ENCODE measurements at regions not wholly inside any gene's neighbourhood (a gene's known extent, or its start where the extent isn't known, plus 50 kb on each side); places are given as distances from the start of the nearest gene placed in this dataset.

DNA sequence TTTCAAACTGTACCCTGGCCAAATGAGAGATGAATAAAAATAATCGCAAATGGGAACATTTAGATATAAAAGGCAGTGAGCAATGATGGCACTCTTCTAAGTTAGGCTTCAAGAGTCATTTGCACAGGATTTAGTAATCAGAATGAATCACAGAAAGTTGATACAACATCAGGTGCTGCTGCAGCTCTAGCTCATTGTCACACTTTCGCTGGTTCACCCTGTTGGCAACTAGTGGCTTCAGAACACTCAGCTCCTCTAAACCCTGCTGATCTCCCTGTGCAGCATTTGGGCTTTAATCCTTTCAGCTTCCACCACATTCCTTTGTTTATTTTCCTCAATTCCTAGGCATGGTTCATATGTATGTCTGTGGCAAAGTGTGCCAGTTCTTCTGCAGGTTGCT lies 2071.2 kb upstream of the CDH6 start:
- no peak for DNase-seq (ENCODE audit: low spot score)

DNA sequence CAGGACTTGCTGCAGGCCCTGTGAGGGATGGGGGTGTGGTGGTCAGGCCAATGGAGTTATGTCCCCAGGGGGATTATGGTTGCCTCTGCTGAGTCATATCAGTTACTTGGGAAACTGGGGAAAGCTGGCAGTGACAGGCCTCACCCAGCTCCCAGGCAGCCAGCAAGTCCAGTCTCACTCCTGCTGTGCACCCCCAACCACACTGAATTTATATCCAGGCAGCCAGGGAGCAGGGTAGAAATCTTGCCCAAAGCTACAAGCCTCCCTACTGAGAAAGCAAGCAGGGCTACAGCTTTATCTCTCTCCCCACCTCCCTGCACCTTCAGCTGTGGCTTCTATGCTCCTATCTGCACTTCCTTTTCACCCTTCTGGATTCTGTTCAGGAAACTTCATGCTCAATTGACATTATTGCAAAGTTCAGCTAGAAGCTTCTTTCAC lies 2076.0 kb upstream of the CDH9 start:
- DNase-seq (ENCODE audit: low spot score): no peak

DNA sequence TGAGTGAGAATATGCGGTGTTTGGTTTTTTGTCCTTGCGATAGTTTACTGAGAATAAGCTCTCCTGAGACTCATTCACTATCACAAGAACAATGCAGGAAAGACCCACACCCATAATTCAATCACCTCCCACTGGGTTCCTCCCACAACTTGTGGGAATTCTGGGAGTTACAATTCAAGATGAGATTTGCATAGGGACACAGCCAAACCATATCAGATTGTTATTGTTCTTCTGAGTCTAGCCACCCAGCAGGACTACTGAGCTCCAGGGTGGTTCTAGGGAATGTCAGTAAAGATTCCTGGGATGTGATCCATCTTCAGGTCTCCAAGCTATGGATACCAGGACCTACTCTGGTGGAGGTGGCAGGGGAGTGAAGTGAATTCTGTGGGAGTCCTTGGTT lies 2075.1 kb upstream of the CDH9 start:
- no peak for DNase-seq (ENCODE audit: low spot score)

DNA sequence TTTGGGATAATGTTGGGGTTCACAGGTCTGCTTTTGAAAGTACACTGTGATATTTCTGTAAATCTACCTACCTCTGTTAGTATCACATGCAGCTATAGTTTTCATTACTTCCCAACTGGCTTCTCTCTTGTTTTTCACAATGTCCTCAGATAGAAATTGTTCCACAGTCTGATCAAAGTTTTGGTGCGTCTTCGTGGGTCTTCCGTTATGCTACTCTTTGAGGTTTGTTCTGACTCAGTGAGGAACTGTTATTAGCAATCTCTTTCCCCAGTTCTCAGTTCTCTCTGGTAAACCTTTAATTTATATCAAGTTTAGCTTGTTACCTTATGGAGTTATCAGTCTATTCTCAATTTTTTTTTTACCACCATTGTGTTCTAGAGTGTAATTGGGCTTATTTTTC lies 2061.2 kb upstream of the CDH9 start:
- DNase-seq (ENCODE audit: low spot score): no peak

DNA sequence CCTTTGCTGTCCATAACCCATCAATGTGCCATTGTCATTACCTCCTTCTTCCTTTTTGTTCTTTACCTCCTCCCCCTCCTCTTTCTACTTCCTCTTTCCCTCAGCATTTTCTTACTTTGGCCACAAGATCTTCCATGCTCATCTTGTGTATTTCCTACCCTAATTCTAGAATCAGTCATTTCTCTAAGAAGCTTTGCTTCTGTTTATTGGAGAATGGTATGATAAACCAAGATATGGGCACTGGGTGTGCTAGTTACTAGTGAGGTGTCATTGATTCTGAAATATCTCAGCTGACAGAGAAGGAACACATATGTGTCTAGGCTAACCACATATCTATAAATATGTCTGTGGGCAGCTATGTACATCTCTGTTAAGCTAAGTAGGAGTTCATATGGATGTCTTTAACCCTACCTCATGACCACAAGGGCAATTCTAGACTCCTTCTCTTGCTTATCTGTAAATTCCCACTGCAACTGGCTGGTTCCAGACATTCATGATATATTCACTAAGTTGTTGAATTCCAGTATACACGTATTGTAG lies 2051.3 kb upstream of the CDH9 start:
- no peak for DNase-seq (ENCODE audit: low spot score)

DNA sequence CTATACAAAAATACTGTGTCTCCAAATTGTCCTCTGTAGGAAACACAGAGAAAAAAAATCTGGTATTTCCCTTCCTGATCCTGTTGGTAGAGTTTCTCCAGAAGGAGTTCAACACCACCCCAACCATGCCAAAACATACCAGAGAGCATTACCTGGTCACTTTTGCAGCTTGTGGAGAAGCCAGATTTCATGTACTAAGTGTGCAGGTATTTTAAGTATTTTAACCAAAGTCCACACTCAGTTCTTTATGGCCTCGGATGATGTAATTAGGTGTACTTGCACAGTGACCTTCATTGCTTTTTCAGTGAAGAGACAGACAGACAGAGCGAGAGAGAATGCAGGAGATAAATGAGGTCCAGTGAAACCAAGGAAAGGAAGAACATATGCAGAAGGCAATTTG lies 2046.8 kb upstream of the CDH9 start:
- DNase-seq (ENCODE audit: low spot score): no peak

DNA sequence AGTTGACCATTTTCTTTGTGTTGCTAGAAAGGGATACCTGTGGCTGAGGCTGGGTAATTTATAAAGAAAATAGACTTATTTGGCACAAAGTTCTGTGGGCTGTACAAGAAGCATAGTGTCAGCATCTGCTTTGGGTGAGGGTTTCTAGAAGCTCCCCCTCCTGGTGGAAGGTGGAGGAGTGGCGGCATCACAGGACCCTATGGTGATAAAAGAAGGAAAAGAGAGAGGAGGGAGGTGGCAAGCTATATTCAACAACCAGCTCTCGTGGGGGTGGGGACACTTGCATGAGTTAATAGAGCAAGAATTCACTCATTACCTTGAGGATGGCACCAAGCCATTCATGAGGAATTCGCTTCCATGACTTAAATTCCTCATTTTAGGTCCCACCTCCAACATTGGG lies 2041.4 kb upstream of the CDH9 start:
- no peak for DNase-seq (ENCODE audit: low spot score)

DNA sequence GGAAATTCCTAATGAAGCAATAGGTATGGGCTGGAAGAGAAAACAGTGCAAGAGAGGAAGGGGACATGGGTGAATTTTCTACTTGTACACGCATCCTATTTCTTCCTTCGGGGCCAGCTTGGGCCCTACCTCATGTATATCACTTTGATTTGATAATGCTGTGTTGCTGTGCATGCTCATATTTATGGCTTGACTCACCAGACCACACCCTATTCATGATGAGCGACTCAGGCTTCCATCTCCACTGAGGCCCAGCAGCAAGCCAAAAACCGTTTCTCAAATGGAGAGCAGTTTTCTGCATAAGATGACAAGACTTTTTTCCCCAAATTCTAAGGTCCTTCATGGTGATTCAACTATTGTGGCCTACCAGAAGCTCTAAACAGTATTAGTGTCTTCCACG lies 2039.1 kb upstream of the CDH9 start:
- no peak for DNase-seq (ENCODE audit: low spot score)

DNA sequence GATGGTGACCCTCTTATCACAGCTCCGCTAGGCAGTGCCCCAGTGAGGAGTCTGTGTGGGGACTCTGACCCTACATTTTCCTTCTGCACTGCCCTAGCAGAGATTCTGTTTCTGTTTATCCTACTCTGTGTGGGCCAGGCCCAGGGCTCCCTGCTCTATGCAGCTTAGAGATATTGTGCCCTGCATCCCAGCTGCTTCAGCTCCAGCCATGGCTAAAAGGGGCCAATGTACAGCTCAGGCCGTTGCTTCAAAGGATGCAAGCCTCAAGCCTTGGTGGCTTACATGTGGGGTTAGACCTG lies 2030.7 kb upstream of the CDH9 start:
- DNase-seq (ENCODE audit: low spot score): no peak

DNA sequence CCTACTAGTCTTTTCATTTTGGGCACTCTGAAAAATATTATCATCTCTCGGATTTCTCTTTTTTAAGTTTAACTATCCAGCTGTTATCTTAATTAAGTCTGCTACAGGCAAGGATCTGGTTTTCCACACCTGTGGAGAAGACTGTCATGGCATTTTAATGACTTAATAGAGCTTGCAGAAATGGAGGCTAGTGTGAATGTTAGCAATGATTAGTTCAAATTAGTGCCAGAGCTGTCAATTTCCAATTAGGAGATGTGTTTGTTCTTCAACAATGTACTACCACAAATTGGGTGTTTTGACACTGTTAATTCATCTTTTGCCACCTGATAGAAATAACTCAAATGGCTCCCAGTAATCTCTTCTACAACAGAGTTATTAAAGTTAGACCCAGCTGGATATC lies 2023.0 kb upstream of the CDH9 start:
- DNase-seq (ENCODE audit: low spot score): no peak

DNA sequence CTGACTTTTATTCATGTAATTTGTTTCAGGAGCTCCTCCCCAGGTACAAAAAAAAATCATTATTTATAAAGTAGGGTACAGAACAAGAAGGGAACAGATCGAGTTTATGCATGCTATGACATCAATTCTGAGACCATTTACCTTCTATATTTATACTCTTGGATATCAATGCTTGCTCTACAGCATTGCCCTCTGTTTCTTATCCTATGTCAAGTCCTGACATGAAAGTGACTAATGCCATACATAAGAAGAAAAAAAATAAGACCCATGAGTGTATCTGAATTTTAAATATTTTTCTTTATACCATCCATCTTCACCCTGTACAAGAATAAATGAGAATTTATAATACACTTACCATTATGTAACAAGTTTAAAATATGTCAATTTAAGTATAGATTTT lies 2016.3 kb upstream of the CDH9 start:
- no peak for DNase-seq (ENCODE audit: low spot score)

DNA sequence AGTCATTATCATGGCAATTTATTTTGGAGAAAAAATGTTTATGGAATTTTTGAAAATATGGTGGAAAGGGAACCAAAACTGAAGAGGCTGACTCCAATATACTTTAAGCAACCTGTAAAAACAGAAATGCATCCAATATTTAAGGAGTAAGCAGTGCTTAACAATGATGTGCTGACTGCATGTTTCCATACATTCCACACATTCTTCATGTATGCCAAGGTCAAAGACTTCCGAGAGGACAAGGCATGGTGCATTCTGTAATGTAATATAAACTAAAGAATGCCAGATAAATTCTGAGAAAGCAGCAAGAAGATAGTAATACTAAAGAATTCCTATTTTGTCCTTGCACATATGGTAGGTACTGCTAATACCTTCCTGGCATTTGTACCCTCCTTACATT lies 2015.9 kb upstream of the CDH9 start:
- DNase-seq (ENCODE audit: low spot score): no peak

DNA sequence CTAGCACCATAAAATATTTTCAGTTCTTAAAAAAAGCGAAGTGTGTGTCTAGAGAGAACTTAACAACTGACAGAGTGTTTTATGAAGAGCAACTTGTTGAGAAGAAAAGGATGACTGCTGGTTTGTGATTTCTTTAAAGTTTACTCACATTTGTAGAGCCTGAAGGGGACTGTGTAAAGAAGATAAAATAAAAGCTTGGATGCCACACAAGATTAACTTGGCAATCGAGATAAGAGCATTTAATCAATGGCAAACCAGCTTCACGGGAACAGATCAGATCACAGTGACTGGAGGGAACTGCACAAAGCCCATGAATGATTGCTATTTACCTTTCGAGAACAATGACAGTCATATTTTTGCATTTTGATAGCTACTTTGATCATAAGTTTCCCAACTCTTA lies 2013.1 kb upstream of the CDH9 start:
- DNase-seq (ENCODE audit: low spot score): no peak

DNA sequence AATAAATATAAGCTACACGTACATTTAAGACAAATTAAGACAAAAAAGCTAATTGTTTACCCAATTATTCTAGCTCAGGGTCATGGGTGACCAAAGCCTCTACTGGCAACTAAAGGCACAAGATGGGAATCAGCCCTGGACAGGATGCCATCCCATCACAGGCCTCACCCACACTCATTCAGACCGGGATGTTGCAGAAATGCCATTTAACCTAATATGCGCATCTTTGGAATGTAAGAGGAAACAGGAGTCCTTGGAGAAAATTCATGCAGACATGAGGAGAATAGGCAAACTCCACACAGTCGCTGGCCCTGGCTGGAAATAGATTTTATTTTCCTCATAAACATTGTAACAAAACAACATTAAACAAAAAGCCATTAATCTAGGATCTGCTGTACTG lies 2003.8 kb upstream of the CDH9 start:
- no peak for DNase-seq (ENCODE audit: low spot score)

DNA sequence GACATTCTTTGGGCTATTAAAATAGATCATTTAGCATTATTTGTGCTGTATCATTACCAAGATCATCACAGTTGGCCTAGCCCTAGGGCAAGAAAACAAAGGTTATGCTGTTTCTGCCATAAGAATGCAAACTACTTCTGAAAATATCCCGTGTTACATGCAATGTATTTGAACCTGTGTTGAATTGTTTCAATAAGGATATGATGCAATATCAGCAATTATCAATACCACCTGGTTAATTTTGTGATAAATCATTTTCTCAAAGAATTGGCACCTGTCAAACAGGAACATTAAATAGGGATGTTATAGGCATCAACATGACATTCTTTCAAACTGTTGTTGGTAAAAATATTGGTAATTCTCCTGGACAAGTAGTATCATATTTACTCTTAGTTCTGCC lies 2002.0 kb upstream of the CDH9 start:
- no peak for DNase-seq (ENCODE audit: low spot score)

DNA sequence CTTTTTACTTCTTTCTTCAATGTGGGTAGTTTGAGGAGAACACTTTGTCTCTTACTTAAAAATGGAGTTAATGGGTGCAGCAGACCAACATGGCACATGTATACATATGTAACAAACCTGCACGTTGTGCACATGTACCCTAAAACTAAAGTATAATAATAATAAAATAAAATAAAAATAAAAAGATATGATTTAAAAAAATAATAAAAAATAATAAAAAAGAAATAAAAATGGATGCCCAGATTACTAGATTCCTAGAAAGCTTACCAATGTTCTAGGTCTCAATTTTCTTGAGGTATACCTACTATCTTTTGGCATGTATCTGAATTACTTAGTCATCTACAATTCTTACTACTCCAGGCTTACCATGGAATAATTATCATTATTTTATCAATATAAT lies 2001.6 kb upstream of the CDH9 start:
- DNase-seq (ENCODE audit: low spot score): no peak

DNA sequence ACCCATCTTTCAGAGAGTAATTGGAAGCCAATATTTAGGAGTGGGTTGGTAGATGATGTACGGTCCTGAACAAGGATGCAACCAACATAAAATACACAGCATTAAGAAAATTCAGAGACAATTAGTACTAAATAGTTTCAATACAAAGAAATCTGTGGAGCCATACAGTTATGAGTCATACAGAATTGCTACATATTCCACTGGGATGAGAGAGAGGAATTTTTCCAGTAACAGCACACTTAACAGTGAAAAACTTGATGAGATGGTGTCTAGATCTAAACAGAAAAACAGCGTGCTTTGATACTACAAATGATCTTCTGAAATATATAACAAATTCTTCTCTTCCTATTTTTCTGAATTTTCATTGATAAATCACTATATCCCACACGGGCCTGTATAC lies 1999.3 kb upstream of the CDH9 start:
- no peak for DNase-seq (ENCODE audit: low spot score)

DNA sequence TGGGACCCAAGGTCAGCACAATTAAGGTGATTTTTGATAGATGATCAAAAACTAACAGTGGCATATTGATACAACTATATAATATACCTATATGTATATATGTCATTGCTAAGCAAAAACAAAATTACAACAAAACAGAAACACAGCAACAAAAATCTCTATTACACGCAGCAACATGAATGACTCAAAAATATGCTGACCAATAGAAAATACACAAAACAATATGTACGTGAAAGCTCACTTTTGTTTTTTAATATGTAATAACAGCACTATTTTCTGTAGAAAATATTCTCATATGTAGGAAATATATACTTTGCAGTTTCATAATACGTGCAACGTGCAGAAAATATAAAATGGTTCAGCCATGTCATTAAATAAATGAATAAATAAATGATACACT lies 1985.7 kb upstream of the CDH9 start:
- no peak for DNase-seq (ENCODE audit: low spot score)

DNA sequence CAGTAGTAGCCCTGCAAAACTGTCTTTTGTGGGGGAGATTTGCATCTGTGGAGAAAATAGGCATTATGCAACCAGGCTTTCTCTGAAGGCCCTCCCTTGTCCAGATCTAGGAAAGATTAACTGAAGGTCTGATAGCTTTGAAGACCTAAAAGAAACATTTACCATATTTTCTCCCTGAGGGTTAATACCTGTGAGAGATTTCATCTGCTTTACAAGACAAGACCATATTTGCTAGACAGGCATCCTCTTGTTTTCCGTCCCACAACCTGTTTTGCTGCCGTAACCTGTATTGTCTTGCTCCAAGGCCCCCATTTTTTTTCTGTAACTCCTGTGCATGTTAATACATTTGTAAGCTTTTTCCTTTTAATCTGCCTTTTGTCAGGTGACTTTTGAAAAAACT lies 1985.2 kb upstream of the CDH9 start:
- DNase-seq (ENCODE audit: low spot score): no peak

DNA sequence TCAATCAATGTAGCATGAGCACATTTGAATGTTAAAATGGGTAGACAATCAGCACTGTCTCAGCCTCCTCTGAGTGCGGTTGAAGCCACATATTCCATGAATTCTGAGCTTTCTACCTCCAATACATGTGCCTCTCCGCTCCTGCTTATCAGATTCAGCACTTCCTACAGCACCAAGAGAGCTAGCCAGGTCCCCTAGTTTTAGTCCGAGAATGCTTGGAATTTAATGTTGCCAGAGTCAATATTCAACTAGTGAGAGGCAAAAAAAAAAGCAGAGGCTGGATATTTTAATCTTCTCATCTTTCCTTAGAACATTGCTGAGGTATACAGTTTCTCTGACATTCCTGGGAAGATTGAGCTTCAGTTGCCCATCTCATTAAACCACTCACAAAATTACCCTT lies 1979.1 kb upstream of the CDH9 start:
- DNase-seq (ENCODE audit: low spot score): no peak

DNA sequence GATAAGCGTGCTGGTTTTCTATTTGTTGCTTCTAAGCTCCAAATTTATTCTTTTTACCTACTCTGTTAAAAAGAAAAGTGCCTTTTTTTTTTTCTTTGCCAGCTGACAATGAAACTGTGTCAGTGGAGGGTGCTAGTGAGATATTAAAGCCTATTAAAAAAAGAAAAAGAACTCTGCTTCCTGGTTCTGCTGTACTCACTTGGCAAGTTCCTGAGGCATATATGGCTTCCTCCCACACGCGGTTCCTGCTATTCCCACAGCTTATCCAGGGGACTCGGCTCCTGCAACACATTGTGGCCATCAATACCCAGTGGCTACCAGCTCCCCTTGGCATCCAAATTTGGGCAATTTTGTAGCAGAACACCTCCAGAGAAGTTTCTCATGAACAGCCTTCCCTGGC lies 1977.7 kb upstream of the CDH9 start:
- no peak for DNase-seq (ENCODE audit: low spot score)

DNA sequence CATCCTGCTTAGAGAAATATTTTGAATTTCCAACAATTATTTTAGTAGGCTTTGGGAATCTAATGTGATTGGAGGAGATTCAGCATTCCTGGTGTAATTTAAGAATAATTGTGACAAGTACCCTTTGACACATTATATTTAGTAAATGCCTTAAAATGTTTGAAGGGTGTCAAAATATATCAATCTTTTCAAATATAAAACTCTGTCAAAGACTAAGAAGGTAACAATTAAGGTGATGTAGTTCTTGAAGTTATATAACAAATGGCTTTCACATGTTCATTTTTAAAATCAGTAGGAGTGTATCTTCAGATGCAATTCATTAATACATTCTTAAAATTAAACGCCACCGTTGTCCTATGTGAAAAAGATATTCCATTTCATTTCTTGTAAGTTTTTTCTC lies 1977.1 kb upstream of the CDH9 start:
- DNase-seq (ENCODE audit: low spot score): no peak

DNA sequence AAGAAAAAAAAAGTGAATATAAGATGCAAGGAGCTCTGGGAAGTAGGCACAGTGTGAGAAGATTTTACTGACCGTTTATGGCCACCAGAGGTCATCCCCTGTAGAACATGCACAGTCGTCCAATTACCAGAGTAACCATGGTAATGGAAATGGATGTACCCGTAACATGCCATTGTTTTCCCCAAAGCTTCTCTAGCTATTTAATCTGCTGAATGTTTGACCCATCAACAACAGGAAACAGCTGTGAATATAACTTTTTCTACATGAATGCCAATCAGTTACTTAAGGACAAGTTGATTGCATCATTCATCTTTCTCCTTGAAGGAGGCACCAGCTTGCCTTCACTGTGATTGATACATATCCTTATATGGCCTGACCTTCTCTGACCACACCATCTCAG lies 1967.0 kb upstream of the CDH9 start:
- DNase-seq (ENCODE audit: low spot score): no peak

DNA sequence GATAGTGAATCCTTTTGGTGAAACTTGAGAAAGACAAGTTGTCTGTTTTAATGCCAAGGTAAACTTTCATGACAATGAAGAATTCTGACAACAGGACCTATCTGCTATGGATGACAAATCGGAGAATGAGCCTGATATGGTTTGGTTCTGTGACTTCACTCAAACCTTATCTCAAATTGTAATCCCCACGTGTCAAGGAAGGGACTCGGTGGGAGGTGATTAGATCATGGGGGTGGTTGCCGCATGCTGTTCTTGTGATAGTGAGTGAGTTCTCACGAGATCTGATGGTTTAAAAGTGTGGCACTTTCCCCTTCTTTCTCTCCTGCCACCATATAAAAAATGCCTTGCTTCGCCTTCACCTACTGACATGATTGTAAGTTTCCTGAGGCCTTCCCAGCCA lies 1964.1 kb upstream of the CDH9 start:
- DNase-seq (ENCODE audit: low spot score): no peak

DNA sequence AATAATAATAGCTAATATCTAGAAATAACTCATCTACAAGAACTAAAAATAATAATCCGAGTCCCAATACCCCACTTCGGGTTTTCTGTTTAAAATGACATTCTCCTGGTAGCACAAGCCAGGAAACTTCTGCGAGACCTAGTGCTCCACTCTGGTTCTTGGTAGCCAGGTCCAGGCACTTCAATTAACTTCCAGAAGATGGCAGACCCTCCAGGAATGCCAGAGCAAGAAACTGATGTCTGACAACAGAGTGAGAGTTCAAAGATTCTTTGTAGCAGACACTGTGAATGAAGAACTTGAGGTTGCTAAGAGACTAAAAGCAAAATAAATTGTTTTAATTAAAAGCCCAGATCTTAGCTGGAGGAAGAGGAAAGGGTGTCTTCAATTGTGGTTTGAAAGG lies 1963.3 kb upstream of the CDH9 start:
- no peak for DNase-seq (ENCODE audit: low spot score)

Measured in mesenteric fat pad (tissue), 1 donor.